Astrocyte of the spinal cord (primary cell): ENCODE measurements at regions not wholly inside any gene's neighbourhood (a gene's known extent, or its start where the extent isn't known, plus 50 kb on each side); places are given as distances from the start of the nearest gene placed in this dataset.

Source experiments
- DNase-seq: peaks from one replicate; pipeline ENCODE4 v3.0.0; 2011; ENCODE audit warnings: low read depth, low spot score
- H3K4me3 ChIP-seq: 2 replicates; pipeline ENCODE4 v1.5.1; 2011; ENCODE audit warnings: low read depth, mild to moderate bottlenecking, low read length, moderate library complexity
- CTCF ChIP-seq: IDR thresholded peaks from 2 replicates; pipeline ENCODE4 v1.5.1; 2012; ENCODE audit warnings: low read depth, mild to moderate bottlenecking, low read length, inconsistent platforms
- in situ Hi-C: cut with HindIII; loops from 2 replicates; pipeline ENCODE4 v1.10.0; 2017; ENCODE audit warnings: low sequenced_read_pairs

DNA sequence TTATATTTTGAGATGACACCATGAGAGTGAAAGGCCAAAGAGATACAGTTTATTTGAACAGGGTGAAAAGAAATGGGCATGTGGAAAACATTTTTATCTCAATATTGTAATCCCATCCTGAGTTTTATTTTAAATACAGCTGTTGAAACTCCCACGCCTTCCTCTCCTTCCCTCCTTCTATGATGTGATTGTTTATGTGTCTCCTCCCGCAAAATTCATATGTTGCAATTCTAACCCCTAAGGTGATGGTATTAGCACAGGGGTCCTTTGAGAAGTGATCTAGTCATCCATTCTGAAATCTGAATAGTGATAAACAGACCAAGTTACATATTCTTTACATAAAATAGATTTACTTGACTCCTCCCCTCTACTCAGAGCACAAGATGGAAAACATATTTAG, 1275.4 kb upstream of the C9orf72 start:
- no peak overlapping the region for H3K4me3 ChIP-seq
- no peak for TF ChIP-seq CTCF
- no peak for DNase-seq
- in situ Hi-C loops = no loop called here

DNA sequence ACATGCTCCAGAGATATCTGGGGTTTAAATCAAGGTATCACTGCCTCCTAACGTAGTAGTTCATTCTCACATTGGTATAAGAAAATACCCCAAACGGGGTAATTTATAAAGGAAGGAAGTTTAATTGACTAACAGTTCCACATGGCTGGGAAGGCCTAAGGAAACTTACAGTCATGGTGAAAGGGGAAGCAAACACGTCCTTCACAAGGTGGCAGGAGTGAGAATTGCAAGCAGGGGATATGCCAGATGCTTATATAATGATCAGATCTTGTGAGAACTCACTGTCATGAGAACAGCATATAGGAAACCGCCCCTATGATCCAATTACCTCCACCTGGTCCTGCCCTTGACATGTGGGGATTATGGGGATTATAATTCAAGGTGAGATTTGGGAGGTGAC, 1280.2 kb upstream of the C9orf72 start:
- TF ChIP-seq CTCF = no peak
- in situ Hi-C loops = no loop called here
- DNase-seq = no peak
- no peak overlapping the region for H3K4me3 ChIP-seq

- H3K4me3 ChIP-seq = no peak overlapping the region
- TF ChIP-seq CTCF = no peak
- no peak for DNase-seq
- in situ Hi-C loops = no loop called here
These were observed 1293.7 kb upstream of the C9orf72 start for GRCh38 chr9:28866951-28867350.

- in situ Hi-C loops = no loop called here
- no peak overlapping the region for H3K4me3 ChIP-seq
- no peak for TF ChIP-seq CTCF
These were observed 1295.1 kb upstream of the C9orf72 start for GRCh38 chr9:28868228-28868990.

DNA sequence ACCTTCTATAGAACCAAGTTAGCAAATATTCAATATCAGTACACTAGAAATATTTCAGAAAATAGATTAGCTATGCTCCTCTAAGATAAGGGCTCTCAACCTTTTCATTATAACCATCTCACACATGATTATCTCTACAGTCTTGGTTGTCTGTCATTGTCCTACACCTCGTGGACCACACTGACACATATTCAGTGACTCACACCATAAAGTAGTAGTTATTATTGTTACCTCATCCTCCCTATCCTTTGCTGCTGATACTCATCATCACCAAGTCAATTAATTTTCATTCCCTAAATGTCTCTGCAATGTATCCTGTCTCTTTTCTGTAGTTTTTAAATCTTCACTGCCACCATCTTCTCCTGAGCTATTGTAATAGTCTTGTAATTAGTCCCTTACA, 1309.2 kb upstream of the C9orf72 start:
- DNase-seq = no peak
- in situ Hi-C loops = no loop called here
- TF ChIP-seq CTCF = no peak
- no peak overlapping the region for H3K4me3 ChIP-seq

More at GRCh38 chr9:28868228-28868990, 1295.1 kb upstream of the C9orf72 start:
- no peak for DNase-seq

GRCh38 chr9:28883234-28883633, 1310.0 kb upstream of the C9orf72 start:
- TF ChIP-seq CTCF = no peak
- no peak for DNase-seq
- H3K4me3 ChIP-seq = no peak overlapping the region
- in situ Hi-C loops = no loop called here
